SHP77 (cell line): ENCODE measurements at regions not wholly inside any gene's neighbourhood (a gene's known extent, or its start where the extent isn't known, plus 50 kb on each side); places are given as distances from the start of the nearest gene placed in this dataset.

Source experiments
- DNase-seq, 2 experiments: peaks; one replicate each; lab custom pipeline; 2025; lab: John Stamatoyannopoulos, UW

DNA sequence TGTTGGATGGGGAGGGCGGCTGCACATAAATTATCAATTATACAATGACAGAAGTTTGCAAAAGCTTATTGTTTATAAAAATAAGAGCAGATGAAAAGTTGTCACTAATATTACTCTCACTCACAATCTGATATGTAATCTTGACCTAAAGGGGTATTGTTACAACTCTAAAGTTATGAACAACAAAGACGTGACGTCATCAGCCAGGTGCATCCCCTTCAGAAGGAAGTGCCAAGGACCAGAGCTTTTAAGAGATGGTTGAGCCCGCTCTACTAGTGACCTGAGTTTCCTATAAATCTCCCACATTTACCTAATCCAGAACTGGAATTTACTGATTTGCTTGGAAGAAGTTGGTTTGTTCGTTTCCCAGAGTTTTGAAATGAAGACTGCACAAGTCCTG, 247.7 kb upstream of the MGMT start:
- no peak for DNase-seq

- no peak for DNase-seq
These were observed 244.6 kb upstream of the MGMT start for GRCh38 chr10:129222436-129222835.

- DNase-seq = no peak
These were observed 243.7 kb upstream of the MGMT start for GRCh38 chr10:129223363-129223762.

- DNase-seq = no peak
These were observed 243.0 kb upstream of the MGMT start for GRCh38 chr10:129224065-129224464.

DNA sequence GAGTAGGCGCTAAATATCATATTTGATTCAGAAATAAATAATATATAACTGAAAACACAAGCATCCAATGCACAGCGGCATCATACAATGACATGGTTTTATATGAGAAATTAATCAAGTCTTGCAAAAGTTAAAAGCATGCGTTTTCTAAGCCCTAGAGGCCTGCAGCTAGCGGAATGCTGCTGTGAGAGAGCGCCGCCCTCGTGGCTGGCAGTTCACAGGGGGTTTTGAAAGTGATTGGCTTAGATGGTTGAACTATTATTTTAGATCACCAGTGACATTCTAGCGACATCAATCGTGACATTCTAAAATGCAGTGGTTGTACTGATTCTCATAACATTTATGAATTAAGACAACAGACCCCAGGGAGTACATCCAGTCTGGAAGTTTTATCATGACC, 235.2 kb upstream of the MGMT start:
- no peak for DNase-seq

GRCh38 chr10:129233351-129234148, 233.5 kb upstream of the MGMT start:
- DNase-seq = no peak

GRCh38 chr10:129236274-129236691, 230.8 kb upstream of the MGMT start:
- no peak for DNase-seq

DNA sequence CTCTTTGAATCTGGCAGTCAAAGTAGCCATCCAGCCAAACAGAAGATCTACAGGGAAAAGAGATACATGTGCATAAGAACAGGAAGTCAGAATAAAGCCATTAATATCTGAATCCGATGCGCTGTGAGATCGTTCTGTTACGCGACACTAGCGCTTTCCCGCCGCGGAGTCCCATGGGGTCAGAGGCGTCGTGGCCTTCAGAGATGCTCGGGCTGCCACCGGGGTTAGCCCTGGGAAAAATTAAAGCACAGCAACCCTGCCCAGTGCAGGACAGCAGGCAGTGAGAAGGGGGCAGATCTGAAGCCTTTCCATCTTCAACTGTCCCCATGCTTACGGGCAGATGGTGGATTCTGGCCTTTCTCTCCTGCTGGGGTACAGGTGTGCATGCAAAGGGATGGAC, 225.6 kb upstream of the MGMT start:
- no peak for DNase-seq

DNA sequence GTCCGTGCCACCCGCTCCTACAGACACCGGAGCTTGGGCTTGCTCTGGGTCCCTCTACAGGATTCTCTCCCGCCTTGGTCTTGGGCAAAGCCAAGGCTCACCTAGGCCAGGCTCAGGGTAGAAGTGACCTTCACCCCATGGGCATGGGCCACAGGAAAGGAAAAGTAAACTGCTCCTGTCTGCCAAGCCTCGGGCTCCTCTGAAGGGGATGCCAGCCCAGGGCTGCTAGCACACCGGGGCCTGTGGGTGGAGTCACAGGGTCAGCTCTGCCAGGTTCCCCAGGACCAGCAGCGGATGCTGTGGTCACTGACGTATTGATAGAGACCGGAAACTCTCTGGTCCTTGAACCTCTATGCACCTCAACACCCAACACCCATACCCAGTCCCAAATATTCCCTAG, 222.7 kb upstream of the MGMT start:
- no peak for DNase-seq

- no peak for DNase-seq
These were observed 222.3 kb upstream of the MGMT start for GRCh38 chr10:129244757-129245156.

GRCh38 chr10:129253161-129253864, 213.7 kb upstream of the MGMT start:
- DNase-seq = no peak

GRCh38 chr10:129253865-129254179, 213.2 kb upstream of the MGMT start:
- no peak for DNase-seq

DNA sequence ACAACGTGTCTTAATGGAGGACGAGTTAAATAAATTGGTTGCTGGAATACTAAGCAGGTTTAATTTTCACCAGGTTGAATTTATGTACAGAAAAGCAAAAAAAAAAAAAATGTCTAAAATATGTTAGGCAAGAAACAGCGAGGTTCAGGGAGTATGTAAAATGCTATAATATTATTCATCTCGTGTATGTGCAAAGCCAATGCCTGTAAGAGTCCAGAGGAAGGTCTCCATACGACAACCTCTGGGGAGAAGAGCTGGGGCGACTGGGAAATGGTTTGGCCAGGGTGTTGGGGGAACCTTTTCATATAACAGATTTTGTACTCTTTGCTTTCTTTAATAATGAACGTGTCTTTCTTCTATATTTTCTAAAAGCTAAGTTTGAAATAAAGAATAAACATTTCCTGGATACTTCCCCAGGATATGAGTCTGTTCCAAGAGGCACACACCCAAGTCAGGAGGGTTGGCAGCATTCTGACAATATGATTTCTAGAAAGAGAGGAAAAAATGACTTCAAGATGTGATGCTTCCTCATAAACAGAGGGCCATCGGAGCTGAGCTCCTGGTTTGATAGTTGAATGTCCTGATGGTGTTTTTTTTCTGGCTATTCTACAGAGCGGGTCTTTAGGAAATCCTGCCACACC, 208.6 kb upstream of the MGMT start:
- DNase-seq = no peak

DNA sequence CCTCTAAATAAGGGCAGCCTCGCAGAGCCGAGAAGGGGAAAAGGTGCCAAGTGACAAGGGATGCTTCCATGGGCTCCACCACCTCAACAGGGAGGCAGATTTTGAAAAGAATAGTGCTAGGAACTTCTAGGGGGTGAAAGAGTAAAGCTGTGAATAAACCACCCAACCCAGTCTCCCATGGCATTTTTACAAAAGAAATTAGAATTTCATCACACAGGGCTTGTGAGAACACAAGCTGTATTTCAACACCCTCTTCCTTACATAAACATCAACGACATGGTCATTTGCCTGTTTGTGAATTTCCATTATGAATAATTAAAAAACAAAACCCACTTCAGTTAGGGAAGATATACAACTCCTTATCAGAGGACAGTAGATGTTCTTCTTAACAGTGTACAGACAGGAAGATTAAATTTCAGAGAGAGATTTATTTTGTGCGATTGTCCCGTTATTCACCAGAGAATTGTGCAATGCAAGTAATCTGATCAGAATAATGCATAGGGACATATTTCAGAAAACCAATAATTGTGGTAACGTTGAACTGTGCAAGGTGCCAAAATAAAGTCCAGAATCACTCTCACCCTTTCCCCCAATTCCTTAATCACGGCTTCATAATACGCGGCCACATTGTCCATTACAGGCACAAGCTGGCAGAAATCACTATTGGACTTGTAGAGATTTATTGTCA, 207.8 kb upstream of the MGMT start:
- DNase-seq = no peak

DNA sequence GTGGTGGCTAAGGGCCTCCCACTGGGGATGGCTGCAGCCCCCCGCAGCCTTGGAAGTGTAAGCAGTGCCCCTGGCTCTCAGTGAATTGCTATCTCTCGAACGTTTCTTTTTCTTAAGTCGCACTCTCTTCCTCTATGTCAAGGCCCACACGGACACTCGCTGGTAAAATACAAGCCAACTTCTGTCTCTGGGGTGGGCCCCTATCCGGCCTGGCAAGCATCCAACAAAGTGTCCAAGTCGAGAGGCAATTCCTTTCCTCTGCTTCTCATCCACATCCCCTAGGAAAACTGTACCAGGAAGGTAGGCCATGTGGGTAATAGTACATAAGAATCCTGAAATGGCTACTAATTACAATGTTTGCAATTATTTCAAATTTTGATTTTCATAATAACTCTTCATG, 194.9 kb upstream of the MGMT start:
- no peak for DNase-seq

GRCh38 chr10:129272866-129273650, 194.0 kb upstream of the MGMT start:
- DNase-seq = no peak

- no peak for DNase-seq
These were observed 193.2 kb upstream of the MGMT start for GRCh38 chr10:129273860-129274259.

DNA sequence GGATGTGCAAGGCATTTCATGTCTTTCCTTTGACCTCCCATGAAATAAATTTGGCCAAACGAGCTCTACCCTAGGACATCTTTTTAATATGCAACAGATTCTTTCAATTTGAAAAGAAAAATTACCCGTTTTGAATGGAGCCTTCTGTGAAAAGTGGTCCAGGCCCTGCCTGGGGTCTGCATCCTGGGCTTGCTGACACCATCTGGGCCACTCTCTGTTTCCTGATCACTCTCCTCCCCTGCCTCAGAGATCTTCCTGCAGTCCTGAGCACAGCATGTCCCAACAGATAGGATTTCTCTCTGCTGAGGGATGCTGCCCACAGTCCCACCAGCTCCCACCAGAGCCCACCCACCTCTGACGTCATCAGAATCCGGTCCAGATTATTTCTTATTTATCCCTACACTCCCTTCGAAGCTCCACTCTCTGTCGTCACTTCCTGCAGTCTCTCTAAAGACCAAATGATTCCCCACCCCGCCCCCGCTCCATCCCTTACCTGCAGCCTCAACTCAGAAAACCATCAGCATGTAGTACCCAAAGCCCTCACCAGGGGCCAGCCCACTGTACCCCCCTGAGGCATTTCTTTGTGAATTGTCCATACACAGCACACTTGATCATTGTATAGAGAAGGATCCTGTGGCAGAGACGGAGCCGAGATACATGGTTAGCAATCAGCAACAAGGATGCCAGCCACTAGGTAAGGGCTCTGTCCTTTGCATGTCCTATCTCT, 192.1 kb upstream of the MGMT start:
- DNase-seq = no peak

DNA sequence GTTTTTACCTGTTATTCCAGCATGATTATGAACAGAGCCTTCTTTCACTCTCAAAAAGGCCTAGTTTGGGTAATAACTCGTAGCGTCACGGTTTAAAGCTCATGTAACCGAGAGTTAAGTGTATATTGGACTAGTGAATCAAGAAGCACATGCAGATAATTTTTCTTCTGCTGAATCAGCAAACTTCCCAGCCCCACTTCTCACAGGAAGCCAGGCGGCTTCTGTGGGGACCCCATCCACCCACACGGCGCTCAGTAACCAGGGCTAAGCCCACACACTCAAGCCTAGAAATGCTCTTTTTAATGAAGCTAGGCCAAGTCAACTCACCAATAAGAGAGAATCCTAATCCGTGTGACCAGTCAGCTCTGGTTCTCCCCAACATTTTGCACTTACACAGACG, 191.2 kb upstream of the MGMT start:
- DNase-seq = no peak

GRCh38 chr10:129277084-129277483, 190.0 kb upstream of the MGMT start:
- DNase-seq = no peak

GRCh38 chr10:129277841-129278240, 189.2 kb upstream of the MGMT start:
- no peak for DNase-seq
